WTC11 (cell line): ENCODE measurements at regions not wholly inside any gene's neighbourhood (a gene's known extent, or its start where the extent isn't known, plus 50 kb on each side); places are given as distances from the start of the nearest gene placed in this dataset.

Experiments used
- ATF2 ChIP-seq: sonication (generic); formaldehyde crosslinking; IDR thresholded peaks from 2 replicates; pipeline ENCODE4 v1.8.1; 2022; ENCODE audit warnings: low read depth, missing genetic modification reagents, borderline replicate concordance
- ATF3 ChIP-seq: sonication (generic); formaldehyde crosslinking; conservative IDR thresholded peaks from 2 replicates; pipeline ENCODE4 v1.8.1; 2022; ENCODE audit warnings: mild to moderate bottlenecking, missing genetic modification reagents
- ATF6 ChIP-seq: sonication (generic); formaldehyde crosslinking; IDR thresholded peaks from 2 replicates; pipeline ENCODE4 v1.8.1; 2023; ENCODE audit warnings: mild to moderate bottlenecking, missing genetic modification reagents
- JUN ChIP-seq: sonication (generic); formaldehyde crosslinking; IDR thresholded peaks from 2 replicates; pipeline ENCODE4 v1.8.0; 2023; ENCODE audit warnings: mild to moderate bottlenecking, missing genetic modification reagents
- USF2 ChIP-seq: sonication (generic); formaldehyde crosslinking; IDR thresholded peaks from 2 replicates; pipeline ENCODE4 v1.8.1; 2023; ENCODE audit warnings: mild to moderate bottlenecking, missing genetic modification reagents, moderate library complexity
- ZBTB21 ChIP-seq: sonication (generic); formaldehyde crosslinking; IDR thresholded peaks from 2 replicates; pipeline ENCODE4 v1.8.1; 2023; ENCODE audit warnings: mild to moderate bottlenecking, missing genetic modification reagents, borderline replicate concordance
- TF ChIP-seq, protein P1 (sequence below): fragments of 200-600 bp; IDR thresholded peaks from 2 replicates; pipeline ENCODE4 v1.8.0; 2022; ENCODE audit warnings: antibody characterized with exemption
- TF ChIP-seq, protein P2 (sequence below): sonication (generic); formaldehyde crosslinking; IDR thresholded peaks from 2 replicates; pipeline ENCODE4 v1.8.0; 2022; ENCODE audit warnings: mild to moderate bottlenecking, missing genetic modification reagents

GRCh38 chr6:106728296-106728870, 99.0 kb downstream of the QRSL1 start:
- TF ChIP-seq, protein P1, sequence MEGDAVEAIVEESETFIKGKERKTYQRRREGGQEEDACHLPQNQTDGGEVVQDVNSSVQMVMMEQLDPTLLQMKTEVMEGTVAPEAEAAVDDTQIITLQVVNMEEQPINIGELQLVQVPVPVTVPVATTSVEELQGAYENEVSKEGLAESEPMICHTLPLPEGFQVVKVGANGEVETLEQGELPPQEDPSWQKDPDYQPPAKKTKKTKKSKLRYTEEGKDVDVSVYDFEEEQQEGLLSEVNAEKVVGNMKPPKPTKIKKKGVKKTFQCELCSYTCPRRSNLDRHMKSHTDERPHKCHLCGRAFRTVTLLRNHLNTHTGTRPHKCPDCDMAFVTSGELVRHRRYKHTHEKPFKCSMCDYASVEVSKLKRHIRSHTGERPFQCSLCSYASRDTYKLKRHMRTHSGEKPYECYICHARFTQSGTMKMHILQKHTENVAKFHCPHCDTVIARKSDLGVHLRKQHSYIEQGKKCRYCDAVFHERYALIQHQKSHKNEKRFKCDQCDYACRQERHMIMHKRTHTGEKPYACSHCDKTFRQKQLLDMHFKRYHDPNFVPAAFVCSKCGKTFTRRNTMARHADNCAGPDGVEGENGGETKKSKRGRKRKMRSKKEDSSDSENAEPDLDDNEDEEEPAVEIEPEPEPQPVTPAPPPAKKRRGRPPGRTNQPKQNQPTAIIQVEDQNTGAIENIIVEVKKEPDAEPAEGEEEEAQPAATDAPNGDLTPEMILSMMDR, result no peak
- no peak for TF ChIP-seq ATF3 (CRISPR knock-in tag)
- TF ChIP-seq JUN, result no peak
- TF ChIP-seq ATF2 (CRISPR knock-in tag), result no peak
- TF ChIP-seq ATF6 (CRISPR knock-in tag), result no peak
- TF ChIP-seq, protein P2, sequence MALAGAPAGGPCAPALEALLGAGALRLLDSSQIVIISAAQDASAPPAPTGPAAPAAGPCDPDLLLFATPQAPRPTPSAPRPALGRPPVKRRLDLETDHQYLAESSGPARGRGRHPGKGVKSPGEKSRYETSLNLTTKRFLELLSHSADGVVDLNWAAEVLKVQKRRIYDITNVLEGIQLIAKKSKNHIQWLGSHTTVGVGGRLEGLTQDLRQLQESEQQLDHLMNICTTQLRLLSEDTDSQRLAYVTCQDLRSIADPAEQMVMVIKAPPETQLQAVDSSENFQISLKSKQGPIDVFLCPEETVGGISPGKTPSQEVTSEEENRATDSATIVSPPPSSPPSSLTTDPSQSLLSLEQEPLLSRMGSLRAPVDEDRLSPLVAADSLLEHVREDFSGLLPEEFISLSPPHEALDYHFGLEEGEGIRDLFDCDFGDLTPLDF (CRISPR knock-in tag), result no peak
- no peak for TF ChIP-seq ZBTB21 (CRISPR knock-in tag)
- no peak for TF ChIP-seq USF2 (CRISPR knock-in tag)
